Skeletal muscle cell (primary cell): ENCODE measurements at regions not wholly inside any gene's neighbourhood (a gene's known extent, or its start where the extent isn't known, plus 50 kb on each side); places are given as distances from the start of the nearest gene placed in this dataset.
"Not testable (repeated sequence)": the region's sequence is repeated elsewhere in the genome, so short reads cannot be mapped to it uniquely, and the experiment has no call there.

Experiments
- DNase-seq: peaks from one replicate; pipeline ENCODE4 v3.0.0-alpha.2; 2010; ENCODE audit warnings: low read depth
- H3K4me3 ChIP-seq: 2 replicates; pipeline ENCODE4 v1.5.1; 2011; ENCODE audit warnings: low read depth, mild to moderate bottlenecking, control low read depth, low read length, moderate library complexity

- DNase-seq = peak; percentile 1
- no peak overlapping the region for H3K4me3 ChIP-seq
These were observed 398.9 kb upstream of the MIS18BP1 start for GRCh38 chr14:45651890-45652289.

GRCh38 chr14:45650754-45651153 lies 397.8 kb upstream of the MIS18BP1 start:
- no peak for DNase-seq
- H3K4me3 ChIP-seq = no peak overlapping the region

- no peak overlapping the region for H3K4me3 ChIP-seq
- no peak for DNase-seq
These were observed 396.0 kb upstream of the MIS18BP1 start for GRCh38 chr14:45649051-45649450.

GRCh38 chr14:45641541-45641940 lies 388.5 kb upstream of the MIS18BP1 start:
- H3K4me3 ChIP-seq = no peak overlapping the region
- no peak for DNase-seq

GRCh38 chr14:45634651-45635441 lies 381.8 kb upstream of the MIS18BP1 start:
- not testable (repeated sequence) for DNase-seq

GRCh38 chr14:45633220-45633984 lies 380.4 kb upstream of the MIS18BP1 start:
- H3K4me3 ChIP-seq = no peak overlapping the region

More at GRCh38 chr14:45634651-45635441, 381.8 kb upstream of the MIS18BP1 start:
- not testable (repeated sequence) for H3K4me3 ChIP-seq

GRCh38 chr14:45621731-45622130 lies 368.7 kb upstream of the MIS18BP1 start:
- H3K4me3 ChIP-seq = no peak overlapping the region
- DNase-seq = no peak

More at GRCh38 chr14:45633220-45633984, 380.4 kb upstream of the MIS18BP1 start:
- no peak for DNase-seq

GRCh38 chr14:45619831-45620230 lies 366.8 kb upstream of the MIS18BP1 start:
- no peak for DNase-seq
- no peak overlapping the region for H3K4me3 ChIP-seq

GRCh38 chr14:45610318-45610717 lies 357.3 kb upstream of the MIS18BP1 start:
- no peak for DNase-seq
- no peak overlapping the region for H3K4me3 ChIP-seq

- no peak for DNase-seq
- H3K4me3 ChIP-seq = no peak overlapping the region
These were observed 334.1 kb upstream of the MIS18BP1 start for GRCh38 chr14:45587142-45587541.

- H3K4me3 ChIP-seq = no peak overlapping the region
- DNase-seq = no peak
These were observed 306.6 kb upstream of the MIS18BP1 start for GRCh38 chr14:45559626-45560025.

GRCh38 chr14:45558183-45558582 lies 305.2 kb upstream of the MIS18BP1 start:
- DNase-seq = no peak
- H3K4me3 ChIP-seq = no peak overlapping the region

- H3K4me3 ChIP-seq = no peak overlapping the region
- DNase-seq = no peak
These were observed 301.0 kb upstream of the MIS18BP1 start for GRCh38 chr14:45553981-45554380.

- not testable (repeated sequence) for H3K4me3 ChIP-seq, DNase-seq
These were observed 298.3 kb upstream of the MIS18BP1 start for GRCh38 chr14:45551240-45551820.

- DNase-seq = no peak
These were observed 278.0 kb upstream of the MIS18BP1 start for GRCh38 chr14:45531022-45531421.

GRCh38 chr14:45526715-45527549 lies 273.9 kb upstream of the MIS18BP1 start:
- DNase-seq = no peak
- no peak overlapping the region for H3K4me3 ChIP-seq

More at GRCh38 chr14:45531022-45531421, 278.0 kb upstream of the MIS18BP1 start:
- H3K4me3 ChIP-seq = no peak overlapping the region

GRCh38 chr14:45519766-45520165 lies 266.8 kb upstream of the MIS18BP1 start:
- H3K4me3 ChIP-seq = no peak overlapping the region
- no peak for DNase-seq

- DNase-seq = no peak
- H3K4me3 ChIP-seq = no peak overlapping the region
These were observed 239.9 kb upstream of the MIS18BP1 start for GRCh38 chr14:45492876-45493275.

GRCh38 chr14:45491914-45492313 lies 238.9 kb upstream of the MIS18BP1 start:
- no peak overlapping the region for H3K4me3 ChIP-seq
- no peak for DNase-seq
